ENCODE measurements at regions not wholly inside any gene's neighbourhood (a gene's known extent, or its start where the extent isn't known, plus 50 kb on each side); places are given as distances from the start of the nearest gene placed in this dataset.

GRCh38 chr5:143515829-143516228, 112.3 kb upstream of the NR3C1 start:
- TF ChIP-seq CTCF (IDR thresholded peaks at IDR 0.05; ENCODE audit: insufficient read depth, low read length), result no peak
- TF ChIP-seq POLR2AphosphoS5 (IDR thresholded peaks at IDR 0.05; ENCODE audit: low read depth), result no peak
- no peak for TF ChIP-seq REST (IDR thresholded peaks at IDR 0.05; ENCODE audit: insufficient replicate concordance, low read depth)
- no peak for TF ChIP-seq SPI1 (IDR thresholded peaks at IDR 0.05; ENCODE audit: borderline replicate concordance, low read depth)
- TF ChIP-seq GABPA (IDR thresholded peaks at IDR 0.05; ENCODE audit: low read depth), result no peak

Data from HL-60 (cell line).